HG02938 (cell line): ENCODE measurements at regions not wholly inside any gene's neighbourhood (a gene's known extent, or its start where the extent isn't known, plus 50 kb on each side); places are given as distances from the start of the nearest gene placed in this dataset.
"Not testable (repeated sequence)": the region's sequence is repeated elsewhere in the genome, so short reads cannot be mapped to it uniquely, and the experiment has no call there.

Experiments used
- ATAC-seq: cut with Tn5 transposase; IDR thresholded peaks from one replicate; pipeline ENCODE4 v1.9.1; 2021; ENCODE audit warnings: mild to moderate bottlenecking, moderate library complexity; ENCODE audit not compliant: unreplicated experiment

DNA sequence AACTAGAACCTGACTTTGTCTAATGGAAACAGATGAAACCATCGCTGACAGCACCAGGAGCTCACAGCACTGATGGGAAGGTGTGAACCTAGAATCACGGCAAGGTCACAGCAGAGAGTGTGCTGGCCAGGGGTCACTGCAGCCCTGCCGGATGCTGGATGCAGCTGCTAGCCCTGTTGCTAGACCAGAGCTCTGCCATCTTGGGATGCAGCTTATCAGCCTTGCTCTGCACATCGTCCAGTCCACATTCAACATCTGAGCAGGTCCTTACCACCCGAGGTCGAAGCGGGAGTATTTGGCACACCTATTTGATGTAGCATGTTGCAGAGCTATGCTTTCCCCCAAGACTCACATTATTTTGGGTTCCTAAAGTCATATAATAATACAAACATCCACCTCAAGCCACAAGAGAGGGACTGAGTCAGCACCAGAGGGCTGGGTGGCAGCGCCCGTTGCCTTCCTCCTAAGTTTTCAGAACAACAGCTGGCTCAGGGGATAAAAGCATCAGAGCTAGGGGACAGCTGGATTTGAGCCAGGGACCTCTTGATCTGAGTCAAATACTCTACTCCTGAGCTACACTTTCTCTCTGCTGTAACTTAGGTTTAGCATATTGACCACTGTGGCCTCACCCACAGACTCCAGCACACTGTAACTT lies 135.3 kb downstream of the ZNF467 start:
- no peak for ATAC-seq

DNA sequence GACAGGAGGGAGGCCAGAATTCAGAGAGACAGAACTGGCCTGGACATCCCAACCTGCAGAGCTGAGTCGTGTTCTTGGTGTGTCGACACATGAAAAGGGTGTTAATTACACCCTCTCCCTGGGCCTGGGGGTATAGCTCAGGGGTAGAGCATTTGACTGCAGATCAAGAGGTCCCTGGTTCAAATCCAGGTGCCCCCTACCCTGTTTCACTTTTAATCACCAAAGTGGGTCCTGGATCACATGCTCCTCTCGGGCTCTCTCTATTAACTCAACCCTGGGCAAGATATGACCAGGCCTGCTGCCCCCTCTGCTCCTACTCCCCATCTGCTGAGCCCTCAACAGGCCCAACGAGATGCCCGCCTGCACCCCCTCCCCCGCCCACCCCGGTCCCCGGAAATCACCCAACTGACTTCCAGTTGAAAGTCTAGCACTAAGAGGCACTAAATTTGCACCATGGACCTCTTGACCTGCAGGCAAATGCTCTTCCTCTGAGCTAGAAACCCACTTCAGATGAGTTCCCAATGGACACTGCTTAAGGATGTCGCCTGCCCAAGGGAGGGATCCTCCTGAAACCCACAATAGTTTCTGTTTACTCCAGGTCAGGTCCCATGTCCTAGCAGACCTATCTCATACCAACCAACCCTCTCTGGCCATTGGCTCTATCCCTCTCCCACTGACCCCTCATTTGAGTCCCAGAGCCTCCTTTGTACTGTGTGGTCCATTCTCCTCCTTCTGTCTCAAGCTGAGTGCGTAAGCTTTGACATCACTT lies 137.6 kb downstream of the ZNF467 start:
- no peak for ATAC-seq

DNA sequence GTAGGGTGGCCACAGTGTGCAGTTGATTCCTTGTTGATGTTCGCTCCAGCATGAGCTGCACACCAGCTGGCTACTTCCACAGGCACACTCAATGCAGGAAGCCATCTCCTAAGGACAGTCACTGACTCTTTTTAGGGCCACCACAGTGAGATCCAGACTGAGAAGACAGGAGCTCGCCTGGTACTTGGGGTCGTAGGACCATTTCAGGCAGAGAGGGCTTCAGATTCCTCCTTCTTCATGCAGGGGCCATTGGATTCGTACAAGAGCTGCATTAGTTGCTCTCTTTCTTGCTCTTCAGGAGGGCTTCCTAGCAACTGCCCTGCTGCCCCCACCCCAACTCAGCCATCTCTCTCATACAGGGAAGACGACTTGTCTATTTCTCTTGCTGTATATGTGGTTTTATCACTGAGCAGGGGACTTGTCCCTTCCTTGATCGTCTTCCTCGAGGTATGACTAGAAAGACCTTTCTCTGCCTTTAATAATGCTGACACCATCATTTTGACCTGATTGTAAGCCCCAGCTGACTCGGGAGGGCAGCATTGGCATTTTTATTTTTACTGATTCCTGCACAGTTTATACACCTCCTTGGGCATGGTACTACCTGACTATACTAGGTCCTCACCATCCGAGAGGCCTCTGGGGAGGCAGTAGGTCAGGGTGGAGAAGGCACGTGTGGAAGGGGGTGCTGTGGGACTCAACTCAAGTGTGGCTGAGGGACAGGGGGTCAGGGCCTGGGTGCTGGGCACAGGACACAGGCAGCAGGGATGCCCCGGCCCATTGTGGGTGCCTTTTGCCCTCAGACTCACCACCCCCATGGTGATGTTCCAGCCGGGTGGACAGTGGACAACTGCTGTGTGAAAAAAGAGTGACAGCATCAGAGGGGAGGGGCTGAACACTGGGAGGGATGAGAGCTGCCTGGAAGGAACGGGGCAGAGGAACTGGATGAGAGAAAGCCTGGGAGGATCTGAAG lies 136.7 kb upstream of the ZNF746 start:
- no peak for ATAC-seq

DNA sequence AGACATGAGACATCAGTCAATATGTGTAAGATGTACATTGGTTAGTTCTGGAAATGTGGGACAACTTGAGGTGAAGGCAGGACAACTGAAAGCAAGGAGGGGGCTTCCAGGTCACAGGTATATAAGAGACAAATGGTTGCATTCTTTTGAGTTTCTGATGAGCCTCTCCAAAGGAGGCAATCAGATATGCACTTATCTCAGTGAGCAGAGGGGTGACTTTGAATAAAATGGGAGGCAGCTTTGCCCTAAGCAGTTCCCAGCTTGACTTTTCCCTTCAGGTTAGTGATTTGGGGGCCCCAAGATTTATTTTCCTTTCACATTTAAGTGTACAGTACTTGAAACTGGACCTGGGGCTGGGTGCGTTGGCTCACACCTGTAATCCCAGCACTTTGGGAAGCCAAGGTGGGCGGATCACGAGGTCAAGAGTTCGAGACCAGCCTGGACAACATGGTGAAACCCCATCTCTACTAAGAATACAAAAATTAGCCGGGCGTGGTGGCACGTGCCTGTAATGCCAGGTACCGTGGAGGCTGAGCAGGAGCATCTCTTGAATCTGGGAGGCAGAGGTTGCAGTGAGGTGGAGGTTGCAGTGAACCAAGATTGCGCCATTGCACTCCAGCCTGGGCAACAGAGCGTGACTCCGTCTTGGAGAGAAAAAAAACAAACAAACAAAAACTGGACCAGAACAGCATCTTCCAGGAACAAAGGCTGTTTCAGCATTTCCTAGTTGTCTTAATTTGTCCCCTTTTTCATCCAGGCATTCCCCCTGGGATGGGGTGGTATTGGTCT lies 130.9 kb upstream of the ZNF746 start:
- ATAC-seq, result not testable (repeated sequence)

DNA sequence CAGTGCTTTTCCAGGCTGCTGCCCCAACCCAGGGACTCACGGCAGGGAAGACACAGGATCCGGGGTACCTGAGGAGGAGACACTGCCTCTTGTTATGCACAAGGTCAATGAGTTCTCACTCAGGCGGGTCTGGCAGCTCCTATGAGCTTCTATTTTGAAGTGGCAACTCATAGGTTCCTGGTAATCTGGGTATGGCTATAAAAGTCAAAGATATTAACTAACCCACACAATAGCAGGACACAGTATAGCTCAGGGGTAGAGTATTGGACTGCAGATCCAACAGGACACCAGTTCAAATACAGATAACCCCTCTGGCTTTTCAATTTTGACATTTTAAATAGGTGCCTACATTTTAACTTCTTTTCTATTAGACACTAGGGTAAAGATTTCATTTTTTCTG lies 130.3 kb upstream of the ZNF746 start:
- ATAC-seq, result no peak

DNA sequence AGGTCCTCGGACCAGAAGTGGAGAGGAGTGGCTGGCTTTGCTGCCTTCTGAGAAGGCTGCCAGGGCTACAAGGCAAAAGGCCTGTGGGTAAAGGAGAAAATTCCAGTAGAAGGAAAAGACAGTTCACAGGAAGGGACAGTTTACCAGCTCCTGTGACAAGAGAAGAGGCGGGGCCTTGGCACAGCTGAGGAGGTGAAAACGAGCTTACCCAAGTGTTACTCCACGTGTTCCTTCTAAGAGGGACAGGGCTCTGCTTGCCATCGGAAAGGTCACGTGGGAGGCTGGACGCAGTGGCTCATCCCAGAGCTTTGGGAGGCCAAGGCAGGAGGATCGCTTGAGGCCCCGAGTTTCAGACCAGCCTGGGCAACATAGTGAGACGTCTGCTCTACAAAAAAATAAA lies 129.4 kb upstream of the ZNF746 start:
- ATAC-seq, result no peak

DNA sequence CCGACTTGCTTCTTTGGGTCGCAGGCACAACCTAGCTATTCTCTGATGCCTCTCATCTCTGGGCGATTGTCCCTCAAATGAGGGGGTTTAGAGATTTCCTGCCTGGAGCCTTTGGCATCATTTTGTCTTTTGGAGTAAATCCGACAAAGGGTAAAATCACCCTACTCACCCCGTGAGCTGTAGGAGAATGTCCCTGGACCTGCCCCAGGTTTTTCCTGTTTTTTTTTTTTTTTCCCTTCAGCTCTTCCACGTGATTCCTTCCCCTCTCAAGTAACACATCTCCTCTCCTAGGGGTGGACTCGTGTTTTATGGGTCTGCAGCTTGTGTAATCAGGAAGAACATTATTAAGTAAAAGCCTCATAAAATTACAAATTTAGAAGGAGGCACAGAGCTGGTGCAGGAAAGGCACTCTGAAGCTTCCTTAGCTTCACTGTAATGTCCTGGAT lies 128.4 kb upstream of the ZNF746 start:
- ATAC-seq, result no peak

DNA sequence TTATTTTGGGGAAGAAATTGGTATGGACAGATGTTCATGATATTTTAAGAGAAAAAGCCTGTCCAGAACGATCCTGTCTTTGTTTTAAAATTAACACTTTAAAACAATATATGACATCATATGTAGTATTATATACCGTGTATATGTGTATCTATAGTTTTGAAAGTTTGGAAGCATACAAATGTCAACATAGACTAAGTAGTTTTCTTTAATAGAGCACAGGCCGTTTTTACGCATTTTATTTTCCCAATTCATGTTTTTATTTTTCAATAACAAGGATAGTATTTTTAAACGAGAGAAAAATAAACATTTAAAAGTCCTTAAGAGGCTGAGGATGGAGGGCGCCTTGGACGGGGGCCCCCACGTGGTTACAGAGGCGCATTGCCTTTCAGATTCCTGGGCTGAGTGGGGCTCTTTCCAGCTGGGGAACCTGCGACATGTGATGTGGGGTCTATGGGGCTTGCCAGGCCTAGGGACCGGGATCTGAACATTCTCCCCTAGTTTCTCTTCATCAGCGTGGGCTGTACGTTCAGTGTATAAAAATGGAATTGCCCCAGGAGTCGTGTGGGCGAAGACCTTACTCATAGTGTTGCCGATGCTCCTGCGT lies 127.8 kb upstream of the ZNF746 start:
- no peak for ATAC-seq

DNA sequence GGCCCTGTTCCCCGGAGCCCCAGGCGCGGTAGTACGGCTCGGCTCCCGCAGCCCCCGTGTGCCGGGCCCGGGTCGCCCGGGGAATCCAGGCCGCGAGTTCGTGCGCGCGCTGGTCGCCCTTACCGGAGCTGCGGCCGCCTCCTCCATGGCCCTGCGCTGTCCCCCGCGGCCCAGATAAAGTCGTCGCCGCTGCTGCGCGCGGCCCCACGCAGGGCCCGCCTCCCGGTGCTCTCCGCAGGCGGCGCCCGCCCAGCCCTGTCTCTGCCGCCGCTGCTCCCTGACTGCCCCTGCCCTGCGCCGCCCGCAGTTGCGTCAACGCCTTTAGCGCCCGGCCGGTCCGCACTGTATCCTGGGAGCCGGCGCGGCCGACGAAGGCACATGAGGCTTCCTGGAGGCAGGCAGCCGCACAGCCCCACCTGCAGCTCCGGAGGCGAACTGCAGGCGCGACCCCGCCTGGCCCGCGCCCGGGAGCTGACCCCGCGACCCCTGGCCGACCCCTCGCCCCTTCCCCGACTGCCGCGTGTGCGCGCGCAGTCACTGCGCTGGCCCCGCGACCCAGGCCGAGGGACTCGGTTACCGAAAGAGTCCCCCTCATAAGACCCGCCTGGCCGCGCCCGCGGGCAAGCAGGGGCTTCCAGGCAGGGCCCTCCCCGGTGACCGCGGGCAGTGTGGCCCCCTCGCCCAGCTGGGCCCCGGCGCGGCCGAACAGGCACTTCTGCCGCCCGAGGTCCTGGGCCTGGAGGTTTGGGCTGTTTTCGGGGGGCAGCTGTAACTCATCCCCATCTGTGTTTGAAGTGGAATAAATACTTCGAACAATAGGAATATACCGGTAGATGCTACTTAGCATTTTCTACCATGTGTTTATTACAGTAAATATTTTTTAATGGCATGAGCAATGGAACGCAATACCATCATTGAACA lies 127.1 kb upstream of the ZNF746 start:
- ATAC-seq, result peak; percentile 86

DNA sequence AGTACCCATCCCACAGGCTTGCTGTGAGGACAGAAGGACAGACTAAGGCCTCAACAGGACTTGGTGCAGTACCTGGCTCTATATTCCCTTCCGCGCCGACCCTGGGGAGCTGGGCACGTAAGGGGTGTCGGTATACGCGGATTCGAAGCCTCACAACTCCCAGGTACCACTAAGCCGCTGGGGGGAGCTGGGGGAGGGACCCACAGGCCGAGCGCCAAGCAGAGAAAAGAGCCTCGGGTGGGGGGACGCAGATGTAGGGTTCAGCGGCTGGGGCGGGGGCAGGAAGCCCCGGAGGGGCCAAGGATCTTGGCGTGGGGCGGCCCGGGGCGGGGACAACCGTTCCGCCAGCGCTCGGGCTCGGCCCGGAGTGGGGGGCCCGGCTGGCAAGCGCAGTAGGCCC lies 126.4 kb upstream of the ZNF746 start:
- peak; percentile 27 for ATAC-seq

DNA sequence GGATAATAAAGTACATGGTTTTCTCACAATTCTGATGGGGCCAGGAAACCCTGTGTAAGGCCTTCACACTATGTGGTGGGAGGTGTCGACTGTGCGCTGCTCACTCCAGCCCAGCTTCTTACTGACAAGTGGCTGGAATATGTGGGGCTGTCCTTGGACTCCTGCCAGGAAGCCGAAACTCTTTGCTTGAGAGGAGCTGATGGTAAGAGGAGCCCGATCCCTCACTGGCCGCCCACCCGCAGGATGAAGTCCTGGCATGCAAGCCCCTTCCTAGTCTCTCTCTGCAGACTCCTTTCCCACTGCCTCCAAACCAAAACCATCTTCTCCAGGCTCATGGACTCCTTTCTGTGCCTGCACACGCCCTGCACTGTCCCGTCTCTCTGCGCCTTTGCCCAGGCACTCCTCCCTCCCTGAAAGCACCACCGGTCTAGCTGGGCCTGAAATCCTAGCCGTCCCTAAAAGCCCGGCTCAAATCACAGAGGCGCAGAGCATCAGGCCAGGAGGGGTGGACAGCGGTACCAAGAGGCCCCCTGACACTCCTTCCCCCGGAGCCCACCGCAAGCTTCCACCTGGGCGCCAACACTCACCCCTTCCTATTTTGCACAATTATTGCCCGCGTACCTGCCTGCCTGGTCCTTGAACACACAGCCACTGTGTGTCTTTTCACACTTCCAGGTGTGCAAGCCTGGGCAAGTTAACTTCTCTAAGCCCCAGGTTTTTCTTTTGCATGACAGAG lies 125.8 kb upstream of the ZNF746 start:
- not testable (repeated sequence) for ATAC-seq

DNA sequence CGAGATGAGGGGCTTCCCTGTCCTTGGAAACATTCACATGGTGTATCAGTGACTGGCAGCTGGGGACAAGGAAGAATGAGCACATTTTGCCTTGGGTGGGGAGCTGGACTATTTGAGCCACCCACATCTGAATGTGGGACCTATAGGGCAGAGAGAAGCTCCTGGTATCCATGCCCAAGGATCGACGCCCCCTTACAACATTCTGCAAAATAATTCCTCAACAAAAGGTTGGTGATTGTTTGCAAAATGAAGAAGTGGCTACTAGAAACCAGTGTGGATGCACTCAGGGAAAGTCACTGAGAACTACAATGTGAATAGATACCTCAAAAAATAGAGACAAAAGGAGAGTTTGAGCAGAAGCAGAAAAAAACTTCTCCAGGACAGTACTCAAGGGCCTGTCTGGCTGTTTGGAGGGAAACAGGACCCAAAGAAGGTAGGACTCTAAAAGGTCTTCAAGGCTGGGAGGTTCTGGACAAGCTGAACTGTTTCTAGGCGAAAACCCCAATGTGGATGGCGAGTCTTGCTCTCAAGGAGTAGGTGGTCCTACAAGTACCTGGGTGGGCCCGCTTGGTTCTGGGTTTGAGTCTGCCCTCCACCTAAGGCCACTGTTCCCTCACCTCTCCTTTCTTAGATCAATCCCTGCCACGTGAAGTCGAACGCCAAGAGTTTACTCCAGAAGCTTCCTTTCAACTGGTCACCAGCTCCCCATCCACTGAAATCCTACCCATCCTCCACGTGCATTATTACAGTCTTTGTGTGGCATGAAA lies 125.0 kb upstream of the ZNF746 start:
- no peak for ATAC-seq

DNA sequence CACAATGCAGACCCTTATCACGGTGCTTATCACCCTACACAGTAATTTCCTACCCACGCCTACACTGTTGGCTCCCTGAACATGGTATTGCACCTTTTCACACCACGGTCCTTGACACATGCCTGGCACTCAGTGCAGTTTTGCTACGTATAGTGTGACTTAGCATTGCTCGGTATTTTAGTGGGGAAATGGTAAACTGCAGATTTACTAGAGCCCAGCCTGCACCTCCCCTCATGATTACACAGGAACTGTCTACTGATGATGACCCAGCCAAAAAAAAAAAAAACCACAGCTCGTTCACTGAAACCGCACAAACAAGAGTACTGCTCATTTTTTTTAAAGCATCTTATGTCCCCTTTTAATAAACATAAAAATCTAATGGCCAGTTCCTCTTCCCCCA lies 124.2 kb upstream of the ZNF746 start:
- no peak for ATAC-seq

DNA sequence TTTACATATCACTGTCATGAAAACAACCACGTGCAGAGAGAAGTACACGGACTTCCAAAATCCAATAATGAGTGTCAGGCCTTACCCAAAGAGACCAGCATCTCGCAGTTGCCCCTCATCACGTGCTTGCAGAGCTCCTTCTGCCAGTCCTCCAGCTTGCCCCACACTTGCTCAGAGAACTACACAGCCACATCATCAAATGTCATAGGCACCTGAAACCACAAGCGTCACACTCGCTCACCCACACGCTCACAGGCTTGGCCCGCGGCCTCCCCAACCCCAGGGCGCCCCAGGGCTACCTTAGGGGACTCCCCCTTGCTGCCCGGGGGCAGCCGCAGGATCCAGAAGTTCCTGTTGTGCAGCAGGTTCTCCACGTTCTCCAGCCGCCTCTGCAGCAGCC lies 123.4 kb upstream of the ZNF746 start:
- no peak for ATAC-seq

DNA sequence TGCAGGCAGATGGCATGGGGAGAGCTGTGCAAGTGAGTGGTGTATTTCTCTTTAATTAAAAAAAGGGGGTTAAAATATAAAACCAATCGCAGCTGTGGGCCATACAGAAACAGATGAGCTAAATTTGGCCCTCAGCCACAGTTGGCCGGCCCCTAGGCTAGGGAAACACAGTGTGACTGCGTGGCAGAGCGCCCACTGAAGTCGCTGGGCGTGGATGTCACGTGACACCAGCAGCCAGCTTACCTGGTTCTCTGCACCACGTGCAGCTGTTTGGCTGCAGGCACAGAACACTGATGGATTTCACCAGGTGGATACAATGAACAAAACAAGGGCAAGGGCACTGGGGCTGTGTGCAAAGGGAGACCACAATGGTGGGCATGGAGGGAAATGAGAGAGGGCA lies 119.3 kb upstream of the ZNF746 start:
- ATAC-seq, result no peak

DNA sequence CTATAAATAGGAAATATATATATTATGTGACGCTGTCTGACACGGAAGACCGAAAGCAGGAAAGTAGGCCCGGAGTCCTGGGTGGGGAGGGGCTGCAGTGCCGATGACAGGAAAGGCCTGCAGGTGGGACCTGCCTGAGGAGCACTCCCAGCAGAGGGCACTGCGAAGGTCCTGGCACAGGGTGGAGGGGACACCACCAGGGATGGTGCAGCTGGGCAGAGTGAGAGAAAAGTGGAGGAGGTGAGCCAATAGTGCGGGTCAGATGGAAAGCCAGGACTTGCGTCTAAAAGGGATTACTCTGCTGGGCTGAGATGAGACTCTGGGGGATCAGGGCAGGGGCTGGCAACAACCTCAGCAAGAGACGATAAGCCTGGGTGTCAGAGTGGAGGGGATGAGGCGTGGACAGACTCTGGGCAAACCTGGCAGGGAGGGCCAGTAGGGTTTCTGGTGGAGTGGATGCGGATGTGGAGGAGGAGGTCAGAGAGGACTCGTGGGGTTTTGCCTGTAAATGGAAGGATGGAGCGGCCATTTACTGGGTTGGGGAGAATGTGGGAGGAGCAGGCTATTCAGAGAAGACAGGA lies 118.2 kb upstream of the ZNF746 start:
- ATAC-seq, result no peak

DNA sequence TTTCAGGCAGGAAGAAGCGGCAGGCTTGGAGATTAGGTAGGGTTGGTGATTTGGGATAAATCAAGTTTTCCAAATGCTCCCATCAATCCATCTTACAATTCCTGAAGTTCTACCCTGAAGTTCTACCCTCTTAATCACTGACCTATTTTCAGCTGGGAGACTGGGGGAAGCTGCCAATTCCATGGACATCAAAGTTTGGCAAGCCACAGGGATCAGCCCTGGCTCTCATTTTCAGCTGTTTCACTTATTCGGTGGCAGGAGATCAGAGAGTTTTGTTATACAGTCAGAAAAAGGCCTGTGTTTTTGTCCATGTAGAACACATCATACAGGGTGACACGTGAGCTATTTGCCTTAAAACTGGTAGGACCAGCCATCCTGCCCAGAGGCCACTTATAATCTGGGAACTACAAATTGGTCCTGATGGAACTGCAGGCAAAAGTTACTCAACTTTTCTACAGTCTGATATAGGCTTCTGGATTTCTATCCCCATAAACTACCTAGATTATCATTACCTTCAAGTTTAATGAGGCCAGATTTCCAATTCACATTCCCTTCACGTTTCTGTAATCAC lies 112.9 kb upstream of the ZNF746 start:
- no peak for ATAC-seq
